RWPE1 (cell line): ENCODE measurements at regions not wholly inside any gene's neighbourhood (a gene's known extent, or its start where the extent isn't known, plus 50 kb on each side); places are given as distances from the start of the nearest gene placed in this dataset.

ENCODE experiments used
- CTCF ChIA-PET: fragments of 350-600 bp; sonication (Branson Sonifier 250); formaldehyde crosslinking; extraction: SDS; loops from one replicate; lab custom pipeline; 2021; lab: Yijun Ruan, JAX
- POLR2A ChIA-PET: fragments of 400-600 bp; formaldehyde crosslinking; extraction: SDS; loops from one replicate; lab custom pipeline; 2020; ENCODE audit warnings: antibody characterized with exemption; ENCODE audit not compliant: low non-redundant PET; lab: Yijun Ruan, JAX
- DNase-seq: peaks from one replicate; pipeline ENCODE4 v3.0.0; 2012; ENCODE audit warnings: low spot score
- H3K27ac ChIP-seq: fragments of 450-650 bp; 2 replicates; pipeline ENCODE4 v1.5.1; 2017
- TF ChIP-seq, protein P1 (sequence below): fragments of 450-650 bp; conservative IDR thresholded peaks from 2 replicates; pipeline ENCODE4 v1.5.1; 2017; ENCODE audit warnings: low read depth, mild to moderate bottlenecking

- no peak for DNase-seq
- TF ChIP-seq, protein P1, sequence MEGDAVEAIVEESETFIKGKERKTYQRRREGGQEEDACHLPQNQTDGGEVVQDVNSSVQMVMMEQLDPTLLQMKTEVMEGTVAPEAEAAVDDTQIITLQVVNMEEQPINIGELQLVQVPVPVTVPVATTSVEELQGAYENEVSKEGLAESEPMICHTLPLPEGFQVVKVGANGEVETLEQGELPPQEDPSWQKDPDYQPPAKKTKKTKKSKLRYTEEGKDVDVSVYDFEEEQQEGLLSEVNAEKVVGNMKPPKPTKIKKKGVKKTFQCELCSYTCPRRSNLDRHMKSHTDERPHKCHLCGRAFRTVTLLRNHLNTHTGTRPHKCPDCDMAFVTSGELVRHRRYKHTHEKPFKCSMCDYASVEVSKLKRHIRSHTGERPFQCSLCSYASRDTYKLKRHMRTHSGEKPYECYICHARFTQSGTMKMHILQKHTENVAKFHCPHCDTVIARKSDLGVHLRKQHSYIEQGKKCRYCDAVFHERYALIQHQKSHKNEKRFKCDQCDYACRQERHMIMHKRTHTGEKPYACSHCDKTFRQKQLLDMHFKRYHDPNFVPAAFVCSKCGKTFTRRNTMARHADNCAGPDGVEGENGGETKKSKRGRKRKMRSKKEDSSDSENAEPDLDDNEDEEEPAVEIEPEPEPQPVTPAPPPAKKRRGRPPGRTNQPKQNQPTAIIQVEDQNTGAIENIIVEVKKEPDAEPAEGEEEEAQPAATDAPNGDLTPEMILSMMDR = no peak
- ChIA-PET POLR2A (no interaction called here), CTCF (interaction anchor here (0.7 kb wide), 1 partner anchor 27 kb away, joined by 3 read pairs; no protein-coding TSS in a partner anchor)
- no peak overlapping the region for H3K27ac ChIP-seq
Measured at GRCh38 chr20:7057611-7058010, 290.1 kb downstream of the BMP2 start.

GRCh38 chr20:7078804-7079203, 311.3 kb downstream of the BMP2 start:
- TF ChIP-seq, protein P1 = no peak
- no peak overlapping the region for H3K27ac ChIP-seq
- no peak for DNase-seq
- POLR2A ChIA-PET = no interaction called here
- CTCF ChIA-PET = no interaction called here

DNA sequence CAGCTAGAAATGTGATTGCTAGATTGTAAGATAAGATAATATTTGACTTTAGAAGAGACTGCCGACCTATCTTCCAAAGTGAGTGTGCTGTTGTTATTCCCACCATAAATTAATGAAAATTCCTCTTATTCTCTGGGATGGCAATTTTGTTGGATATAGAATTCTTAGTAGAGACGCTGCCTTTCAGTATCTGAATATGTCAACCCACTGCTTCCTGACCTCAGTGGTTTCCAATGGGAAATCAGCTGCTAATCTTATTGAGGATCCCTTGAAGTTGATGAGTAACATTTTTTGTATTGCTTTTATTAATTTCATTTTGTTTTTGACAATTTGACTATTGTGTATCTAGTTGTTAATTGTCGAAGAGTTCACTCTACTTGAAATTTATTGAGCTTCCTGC, 313.0 kb downstream of the BMP2 start:
- POLR2A ChIA-PET = no interaction called here
- TF ChIP-seq, protein P1 = no peak
- no peak for DNase-seq
- CTCF ChIA-PET = interaction anchor here (0.6 kb wide), 1 partner anchor 232 kb away, joined by 3 read pairs; no protein-coding TSS in a partner anchor
- no peak overlapping the region for H3K27ac ChIP-seq

GRCh38 chr20:7085467-7085866, 318.0 kb downstream of the BMP2 start:
- ChIA-PET POLR2A (no interaction called here), CTCF (no interaction called here)
- TF ChIP-seq, protein P1 = no peak
- DNase-seq = no peak
- no peak overlapping the region for H3K27ac ChIP-seq

DNA sequence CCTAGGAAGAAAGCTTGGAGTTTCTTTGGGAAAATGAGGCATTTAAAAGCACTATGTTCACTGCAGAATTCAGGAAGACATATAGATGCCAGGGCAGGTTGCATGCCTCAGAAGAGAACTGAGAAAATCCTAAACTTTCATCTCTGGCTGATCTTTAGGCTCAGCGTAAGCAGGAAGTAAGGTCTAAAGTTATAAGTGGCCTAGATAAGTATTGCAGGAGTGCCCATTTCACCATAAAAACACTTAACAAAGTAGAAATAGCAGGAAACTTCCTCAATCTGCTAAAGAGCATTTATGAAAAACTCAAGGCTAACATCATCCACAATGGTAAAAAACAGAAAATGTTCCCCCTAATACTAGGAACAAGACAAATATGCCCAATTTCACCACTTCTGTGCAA, 320.3 kb downstream of the BMP2 start:
- POLR2A ChIA-PET = no interaction called here
- no peak for DNase-seq
- TF ChIP-seq, protein P1 = no peak

DNA sequence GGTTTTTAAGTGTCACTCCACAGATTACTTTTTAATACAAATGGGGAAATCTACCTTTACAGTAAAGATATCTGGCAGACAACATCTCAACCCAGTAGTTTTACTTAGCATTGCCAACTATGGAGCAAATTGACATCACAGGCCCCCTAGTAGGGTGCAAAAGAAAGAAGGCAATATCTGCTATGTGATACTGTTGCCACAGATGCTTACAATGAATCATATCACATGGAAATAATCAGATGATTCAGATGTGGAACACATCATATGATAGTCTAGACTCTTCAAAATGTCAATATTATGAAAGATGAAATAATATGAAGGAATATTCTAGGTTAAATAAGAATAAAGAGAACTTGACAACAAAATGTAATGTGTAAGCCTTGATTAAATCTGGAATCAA, 322.5 kb downstream of the BMP2 start:
- TF ChIP-seq, protein P1 = no peak
- DNase-seq = peak; percentile 6
- H3K27ac ChIP-seq = no peak overlapping the region
- ChIA-PET CTCF (no interaction called here), POLR2A (no interaction called here)

More for the DNA sequence above, 320.3 kb downstream of the BMP2 start:
- no peak overlapping the region for H3K27ac ChIP-seq
- CTCF ChIA-PET = no interaction called here

- CTCF ChIA-PET = no interaction called here
- no peak for DNase-seq
- POLR2A ChIA-PET = no interaction called here
- H3K27ac ChIP-seq = no peak overlapping the region
- TF ChIP-seq, protein P1 = no peak
Measured at GRCh38 chr20:7090811-7091210, 323.3 kb downstream of the BMP2 start.
